ENCODE measurements at regions not wholly inside any gene's neighbourhood (a gene's known extent, or its start where the extent isn't known, plus 50 kb on each side); places are given as distances from the start of the nearest gene placed in this dataset.

- no peak for DNase-seq (ENCODE audit: extremely low spot score in 2 of 2)
- intact Hi-C loops (cut with DNase I): no loop called here
Observed at GRCh38 chr12:91662021-91662420, 479.4 kb upstream of the DCN start.

GRCh38 chr12:91657032-91657431 is 474.4 kb upstream of the DCN start:
- Histone ChIP-seq H3K36me3 (no peaks in the 10 kb centered on the region), H3K27me3 (no peaks in the 10 kb centered on the region), H3K4me3 (no peak overlapping the region), H3K4me1 (no peaks in the 10 kb centered on the region), H3K27ac (no peak overlapping the region), H3K9me3 (no peaks in the 10 kb centered on the region)
- DNase-seq (ENCODE audit: extremely low spot score in 2 of 2): no peak
- intact Hi-C loops (cut with DNase I): no loop called here
- no peak for TF ChIP-seq POLR2AphosphoS5 (IDR thresholded peaks at IDR 0.05; ENCODE audit: insufficient read depth in 1 of 2, low read depth in 1 of 2)

More at GRCh38 chr12:91662021-91662420, 479.4 kb upstream of the DCN start:
- TF ChIP-seq CTCF (IDR thresholded peaks at IDR 0.05): no peak
- TF ChIP-seq POLR2AphosphoS5 (IDR thresholded peaks at IDR 0.05; ENCODE audit: insufficient read depth in 1 of 2, low read depth in 1 of 2): no peak
- TF ChIP-seq POLR2A (IDR thresholded peaks at IDR 0.05): no peak
- H3K27me3 ChIP-seq: no peaks in the 10 kb centered on the region
- H3K4me1 ChIP-seq: no peaks in the 10 kb centered on the region
- H3K9me3 ChIP-seq: no peaks in the 10 kb centered on the region
- no peak overlapping the region for H3K4me3 ChIP-seq
- no peaks in the 10 kb centered on the region for H3K36me3 ChIP-seq
- H3K27ac ChIP-seq: no peak overlapping the region

- no peaks in the 10 kb centered on the region for H3K27me3 ChIP-seq
Observed at GRCh38 chr12:91655966-91656365, 473.3 kb upstream of the DCN start.

GRCh38 chr12:91654087-91654486 is 471.5 kb upstream of the DCN start:
- no peaks in the 10 kb centered on the region for H3K27me3 ChIP-seq
- no peak for DNase-seq (ENCODE audit: extremely low spot score in 2 of 2)
- no peak for TF ChIP-seq POLR2A (IDR thresholded peaks at IDR 0.05)
- TF ChIP-seq CTCF (IDR thresholded peaks at IDR 0.05): no peak
- TF ChIP-seq POLR2AphosphoS5 (IDR thresholded peaks at IDR 0.05; ENCODE audit: insufficient read depth in 1 of 2, low read depth in 1 of 2): no peak
- H3K27ac ChIP-seq: no peak overlapping the region
- no peaks in the 10 kb centered on the region for H3K9me3 ChIP-seq
- no peak overlapping the region for H3K4me3 ChIP-seq
- intact Hi-C loops (cut with DNase I): no loop called here
- no peaks in the 10 kb centered on the region for H3K36me3 ChIP-seq
- no peaks in the 10 kb centered on the region for H3K4me1 ChIP-seq

More at GRCh38 chr12:91655966-91656365, 473.3 kb upstream of the DCN start:
- DNase-seq (ENCODE audit: extremely low spot score in 2 of 2): no peak
- Histone ChIP-seq H3K4me3 (no peak overlapping the region), H3K36me3 (no peaks in the 10 kb centered on the region), H3K4me1 (no peaks in the 10 kb centered on the region), H3K27ac (no peak overlapping the region), H3K9me3 (no peaks in the 10 kb centered on the region)
- TF ChIP-seq POLR2AphosphoS5 (IDR thresholded peaks at IDR 0.05; ENCODE audit: insufficient read depth in 1 of 2, low read depth in 1 of 2) (no peak), CTCF (IDR thresholded peaks at IDR 0.05) (no peak), POLR2A (IDR thresholded peaks at IDR 0.05) (no peak)
- intact Hi-C loops (cut with DNase I): no loop called here

DNA sequence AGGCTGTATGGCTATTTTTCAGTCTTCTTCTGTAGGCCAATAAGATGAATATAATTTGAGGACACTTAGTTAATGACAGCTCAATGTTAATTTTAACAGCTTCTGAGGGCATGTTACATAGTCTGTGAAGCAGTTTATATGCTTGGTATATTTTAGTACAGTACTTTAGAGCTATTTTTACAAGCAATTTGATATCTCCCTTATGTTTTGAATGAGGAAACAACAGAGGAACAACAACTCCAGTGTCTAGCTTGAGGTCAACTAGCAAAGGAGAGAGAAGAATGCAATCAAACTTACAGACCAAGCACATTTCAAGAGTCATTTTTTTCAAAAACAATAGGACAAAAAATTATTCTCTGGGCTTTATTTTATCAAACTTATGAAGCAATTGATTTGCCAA is 469.1 kb upstream of the DCN start:
- Histone ChIP-seq H3K9me3 (no peaks in the 10 kb centered on the region), H3K27me3 (no peaks in the 10 kb centered on the region), H3K4me3 (no peak overlapping the region), H3K4me1 (no peaks in the 10 kb centered on the region), H3K36me3 (no peaks in the 10 kb centered on the region), H3K27ac (no peak overlapping the region)
- TF ChIP-seq POLR2AphosphoS5 (IDR thresholded peaks at IDR 0.05; ENCODE audit: insufficient read depth in 1 of 2, low read depth in 1 of 2): no peak
- no peak for TF ChIP-seq POLR2A (IDR thresholded peaks at IDR 0.05)
- no peak for TF ChIP-seq CTCF (IDR thresholded peaks at IDR 0.05)
- DNase-seq (ENCODE audit: extremely low spot score in 2 of 2): no peak
- intact Hi-C loops (cut with DNase I): no loop called here

DNA sequence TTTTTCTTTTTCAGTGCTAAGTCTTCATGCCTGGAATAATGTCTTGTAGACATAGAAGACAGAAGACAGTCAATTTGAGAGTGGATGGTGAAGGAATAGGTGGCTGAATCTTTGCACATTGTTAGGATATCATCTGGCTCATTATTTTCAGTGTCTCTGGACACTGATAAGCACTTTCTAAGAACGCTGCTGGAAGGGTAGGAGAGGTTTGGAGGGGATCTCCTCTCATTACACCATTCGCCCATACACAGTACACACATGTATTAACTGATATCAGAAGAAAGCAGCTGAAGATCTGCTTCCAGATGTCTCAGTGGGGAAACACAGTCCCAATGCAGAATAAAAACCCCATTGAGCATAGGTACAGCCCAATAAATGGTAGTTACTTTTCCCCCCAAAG is 461.1 kb upstream of the DCN start:
- Histone ChIP-seq H3K36me3 (no peaks in the 10 kb centered on the region), H3K27me3 (no peaks in the 10 kb centered on the region), H3K27ac (no peak overlapping the region), H3K4me1 (no peaks in the 10 kb centered on the region), H3K4me3 (no peak overlapping the region), H3K9me3 (no peaks in the 10 kb centered on the region)
- DNase-seq (ENCODE audit: extremely low spot score in 2 of 2): no peak
- intact Hi-C loops (cut with DNase I): no loop called here
- no peak for TF ChIP-seq CTCF (IDR thresholded peaks at IDR 0.05)
- no peak for TF ChIP-seq POLR2AphosphoS5 (IDR thresholded peaks at IDR 0.05; ENCODE audit: insufficient read depth in 1 of 2, low read depth in 1 of 2)
- TF ChIP-seq POLR2A (IDR thresholded peaks at IDR 0.05): no peak
